ENCODE measurements at regions not wholly inside any gene's neighbourhood (a gene's known extent, or its start where the extent isn't known, plus 50 kb on each side); places are given as distances from the start of the nearest gene placed in this dataset.
A peak's percentile ranks its signal among the peaks of the same experiment; 100 is the strongest.

DNA sequence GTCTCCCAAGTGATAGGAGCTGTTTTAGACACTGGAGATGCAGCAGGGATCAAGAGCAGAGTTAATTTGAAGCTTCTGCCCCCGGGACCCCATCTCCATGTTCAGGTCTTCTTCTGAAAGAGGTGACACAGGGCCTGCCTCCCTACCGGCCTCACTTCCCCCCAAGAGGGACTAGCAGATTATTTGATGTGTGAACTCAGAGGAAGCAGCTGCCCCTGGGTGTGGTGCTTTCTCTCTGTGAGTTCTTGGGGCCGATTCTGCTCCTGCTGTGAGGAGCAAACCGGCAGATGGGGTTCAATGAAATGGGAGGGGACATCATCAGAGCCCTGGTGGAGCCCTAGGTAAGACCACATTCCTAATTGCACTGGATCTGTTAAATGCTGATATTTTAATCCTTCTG, 193.4 kb downstream of the FBXO15 start:
- no peak overlapping the region for H2AFZ ChIP-seq (ENCODE audit: low read length)
- no peaks in the 10 kb centered on the region for H3K4me1 ChIP-seq (ENCODE audit: control insufficient read depth, extremely low read depth, insufficient read depth, low read length)
- DNase-seq (ENCODE audit: low read depth in 2 of 2): no peak
- TF ChIP-seq, protein P1, sequence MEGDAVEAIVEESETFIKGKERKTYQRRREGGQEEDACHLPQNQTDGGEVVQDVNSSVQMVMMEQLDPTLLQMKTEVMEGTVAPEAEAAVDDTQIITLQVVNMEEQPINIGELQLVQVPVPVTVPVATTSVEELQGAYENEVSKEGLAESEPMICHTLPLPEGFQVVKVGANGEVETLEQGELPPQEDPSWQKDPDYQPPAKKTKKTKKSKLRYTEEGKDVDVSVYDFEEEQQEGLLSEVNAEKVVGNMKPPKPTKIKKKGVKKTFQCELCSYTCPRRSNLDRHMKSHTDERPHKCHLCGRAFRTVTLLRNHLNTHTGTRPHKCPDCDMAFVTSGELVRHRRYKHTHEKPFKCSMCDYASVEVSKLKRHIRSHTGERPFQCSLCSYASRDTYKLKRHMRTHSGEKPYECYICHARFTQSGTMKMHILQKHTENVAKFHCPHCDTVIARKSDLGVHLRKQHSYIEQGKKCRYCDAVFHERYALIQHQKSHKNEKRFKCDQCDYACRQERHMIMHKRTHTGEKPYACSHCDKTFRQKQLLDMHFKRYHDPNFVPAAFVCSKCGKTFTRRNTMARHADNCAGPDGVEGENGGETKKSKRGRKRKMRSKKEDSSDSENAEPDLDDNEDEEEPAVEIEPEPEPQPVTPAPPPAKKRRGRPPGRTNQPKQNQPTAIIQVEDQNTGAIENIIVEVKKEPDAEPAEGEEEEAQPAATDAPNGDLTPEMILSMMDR (conservative IDR thresholded peaks at IDR 0.05 in 1 of 2, IDR thresholded peaks at IDR 0.05 in 1 of 2; ENCODE audit: low read depth in 1 of 2, low read length in 2 of 2): no peak
- no peak for TF ChIP-seq EZH2 (IDR thresholded peaks at IDR 0.05; ENCODE audit: low read length, missing control alignments)
- no peak overlapping the region for H3K27ac ChIP-seq (ENCODE audit: insufficient read depth, low read length)
- H3K36me3 ChIP-seq (ENCODE audit: control insufficient read depth, insufficient read depth, low read length): no peaks in the 10 kb centered on the region
- no peaks in the 10 kb centered on the region for H3K27me3 ChIP-seq (ENCODE audit: control insufficient read depth, insufficient read depth, low read length)
- no peak overlapping the region for H3K4me3 ChIP-seq (replicated peaks in 1 of 4; ENCODE audit: control extremely low read depth in 1 of 4, insufficient read depth in 1 of 4, low read depth in 3 of 4, low read length in 4 of 4)
- H4K20me1 ChIP-seq (ENCODE audit: control insufficient read depth, extremely low read depth, insufficient read depth, low read length): no peaks in the 10 kb centered on the region
- no peaks in the 10 kb centered on the region for H3K79me2 ChIP-seq (ENCODE audit: control insufficient read depth, insufficient read depth, low read length)
- H3K9me3 ChIP-seq (ENCODE audit: control insufficient read depth, insufficient read depth, low read depth, low read length): no peaks in the 10 kb centered on the region
- H3K4me2 ChIP-seq (ENCODE audit: extremely low read depth, insufficient read depth, low read length): no peak overlapping the region
- no peak overlapping the region for H3K9ac ChIP-seq (ENCODE audit: insufficient read depth, low read length)

DNA sequence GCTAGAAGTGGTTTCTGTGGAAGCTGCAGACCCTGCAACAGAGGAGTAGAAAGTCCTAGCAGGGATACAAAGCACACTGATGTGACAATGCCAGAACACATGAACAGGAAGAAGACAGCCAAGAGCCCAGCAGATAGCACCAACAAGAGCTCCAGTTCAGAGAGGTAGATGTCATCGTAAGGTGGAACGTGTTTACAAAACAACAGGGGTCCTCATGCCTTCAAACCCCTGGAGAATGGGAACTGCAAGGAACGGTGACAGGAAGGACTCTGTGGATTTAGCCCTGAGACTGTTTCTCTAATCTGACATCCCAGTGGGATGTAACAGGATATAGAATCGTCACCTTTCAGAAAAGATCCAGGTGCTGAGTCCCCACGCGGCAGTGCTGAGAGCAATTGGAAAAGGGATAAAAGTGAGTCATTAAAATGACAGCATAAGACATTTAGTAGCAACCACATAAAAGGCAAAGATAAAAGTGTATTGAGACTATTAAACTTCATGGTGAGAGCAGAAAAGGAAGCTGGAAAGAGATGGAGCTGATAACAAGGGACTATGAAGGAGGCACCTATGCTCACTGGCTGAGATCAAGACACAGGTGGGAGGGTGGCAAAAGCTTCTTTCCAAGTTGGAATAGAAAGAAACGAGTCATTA, 195.2 kb downstream of the FBXO15 start:
- H3K4me2 ChIP-seq (ENCODE audit: extremely low read depth, insufficient read depth, low read length): no peak overlapping the region
- H4K20me1 ChIP-seq (ENCODE audit: control insufficient read depth, extremely low read depth, insufficient read depth, low read length): no peaks in the 10 kb centered on the region
- H3K27ac ChIP-seq (ENCODE audit: insufficient read depth, low read length): no peak overlapping the region
- no peaks in the 10 kb centered on the region for H3K9me3 ChIP-seq (ENCODE audit: control insufficient read depth, insufficient read depth, low read depth, low read length)
- DNase-seq (ENCODE audit: low read depth in 2 of 2): no peak
- no peaks in the 10 kb centered on the region for H3K79me2 ChIP-seq (ENCODE audit: control insufficient read depth, insufficient read depth, low read length)
- no peak overlapping the region for H2AFZ ChIP-seq (ENCODE audit: low read length)
- H3K9ac ChIP-seq (ENCODE audit: insufficient read depth, low read length): no peak overlapping the region
- H3K36me3 ChIP-seq (ENCODE audit: control insufficient read depth, insufficient read depth, low read length): no peaks in the 10 kb centered on the region
- TF ChIP-seq EZH2 (IDR thresholded peaks at IDR 0.05; ENCODE audit: low read length, missing control alignments): no peak
- TF ChIP-seq, protein P1 (conservative IDR thresholded peaks at IDR 0.05 in 1 of 2, IDR thresholded peaks at IDR 0.05 in 1 of 2; ENCODE audit: low read depth in 1 of 2, low read length in 2 of 2): no peak
- H3K27me3 ChIP-seq (ENCODE audit: control insufficient read depth, insufficient read depth, low read length): no peaks in the 10 kb centered on the region
- no peaks in the 10 kb centered on the region for H3K4me1 ChIP-seq (ENCODE audit: control insufficient read depth, extremely low read depth, insufficient read depth, low read length)
- no peak overlapping the region for H3K4me3 ChIP-seq (replicated peaks in 1 of 4; ENCODE audit: control extremely low read depth in 1 of 4, insufficient read depth in 1 of 4, low read depth in 3 of 4, low read length in 4 of 4)

DNA sequence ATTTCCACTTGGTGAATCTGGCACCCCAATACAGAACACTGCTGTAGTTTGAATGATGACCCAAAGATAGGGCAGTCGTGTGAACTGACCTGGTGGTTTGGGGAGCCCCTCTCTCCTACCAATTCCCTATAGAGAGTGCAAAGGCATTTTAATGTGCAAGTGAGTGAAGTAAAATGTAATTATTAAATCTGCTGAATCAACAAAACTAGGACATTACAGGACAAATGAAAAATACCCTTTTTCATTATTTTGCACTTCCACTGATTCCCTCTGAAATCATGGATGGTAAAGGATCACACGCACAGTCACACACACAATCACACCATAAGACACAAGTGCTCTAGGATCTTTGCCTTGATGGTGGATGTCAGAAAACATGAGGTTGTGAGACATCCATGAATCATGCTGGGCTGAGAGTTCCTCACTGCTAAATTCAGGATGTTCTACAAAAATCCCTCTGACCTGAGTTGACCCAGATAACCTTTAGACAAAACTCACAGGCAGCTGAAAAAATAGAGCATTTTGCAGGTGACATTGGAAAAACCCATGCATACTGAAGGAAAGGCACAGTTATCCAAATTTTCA, 197.4 kb downstream of the FBXO15 start:
- Histone ChIP-seq H3K27ac (ENCODE audit: insufficient read depth, low read length) (no peak overlapping the region), H3K4me1 (ENCODE audit: control insufficient read depth, extremely low read depth, insufficient read depth, low read length) (no peaks in the 10 kb centered on the region), H3K9ac (ENCODE audit: insufficient read depth, low read length) (no peak overlapping the region), H3K4me2 (ENCODE audit: extremely low read depth, insufficient read depth, low read length) (no peak overlapping the region), H3K9me3 (ENCODE audit: control insufficient read depth, insufficient read depth, low read depth, low read length) (no peaks in the 10 kb centered on the region), H3K4me3 (replicated peaks in 1 of 4; ENCODE audit: control extremely low read depth in 1 of 4, insufficient read depth in 1 of 4, low read depth in 3 of 4, low read length in 4 of 4) (no peak overlapping the region), H4K20me1 (ENCODE audit: control insufficient read depth, extremely low read depth, insufficient read depth, low read length) (no peaks in the 10 kb centered on the region), H3K27me3 (ENCODE audit: control insufficient read depth, insufficient read depth, low read length) (no peaks in the 10 kb centered on the region), H2AFZ (ENCODE audit: low read length) (no peak overlapping the region), H3K36me3 (ENCODE audit: control insufficient read depth, insufficient read depth, low read length) (no peaks in the 10 kb centered on the region), H3K79me2 (ENCODE audit: control insufficient read depth, insufficient read depth, low read length) (no peaks in the 10 kb centered on the region)
- DNase-seq (ENCODE audit: low read depth in 2 of 2): peak in 1 of 2 donors; percentile 44
- TF ChIP-seq, protein P1 (conservative IDR thresholded peaks at IDR 0.05 in 1 of 2, IDR thresholded peaks at IDR 0.05 in 1 of 2; ENCODE audit: low read depth in 1 of 2, low read length in 2 of 2): no peak
- no peak for TF ChIP-seq EZH2 (IDR thresholded peaks at IDR 0.05; ENCODE audit: low read length, missing control alignments)

Data from fibroblast of lung (primary cell).